ENCODE measurements at regions not wholly inside any gene's neighbourhood (a gene's known extent, or its start where the extent isn't known, plus 50 kb on each side); places are given as distances from the start of the nearest gene placed in this dataset.

DNA sequence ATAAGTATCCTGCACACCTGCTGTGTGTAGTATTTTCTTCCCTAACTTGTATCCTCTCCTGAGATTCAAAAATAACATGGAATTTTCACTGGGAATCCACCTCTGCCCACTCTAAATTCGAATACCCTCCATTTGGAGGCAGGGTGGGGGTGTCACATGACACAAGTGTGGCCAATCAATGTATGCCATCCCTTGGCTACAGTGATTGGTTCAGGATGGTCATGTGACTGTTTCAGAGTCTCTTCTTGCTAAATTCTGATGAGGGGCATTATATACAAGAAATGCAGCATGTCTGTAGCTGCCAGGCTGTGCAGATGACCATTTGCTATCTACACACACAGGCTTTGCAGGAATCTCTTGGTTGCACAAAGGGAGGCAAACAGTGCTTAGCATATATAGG lies 86.8 kb upstream of the TMEM132C start:
- H3K4me3 ChIP-seq (ENCODE audit: low read depth, low read length): no peak overlapping the region
- DNase-seq (ENCODE audit: low read depth): no peak
- TF ChIP-seq, protein P1, sequence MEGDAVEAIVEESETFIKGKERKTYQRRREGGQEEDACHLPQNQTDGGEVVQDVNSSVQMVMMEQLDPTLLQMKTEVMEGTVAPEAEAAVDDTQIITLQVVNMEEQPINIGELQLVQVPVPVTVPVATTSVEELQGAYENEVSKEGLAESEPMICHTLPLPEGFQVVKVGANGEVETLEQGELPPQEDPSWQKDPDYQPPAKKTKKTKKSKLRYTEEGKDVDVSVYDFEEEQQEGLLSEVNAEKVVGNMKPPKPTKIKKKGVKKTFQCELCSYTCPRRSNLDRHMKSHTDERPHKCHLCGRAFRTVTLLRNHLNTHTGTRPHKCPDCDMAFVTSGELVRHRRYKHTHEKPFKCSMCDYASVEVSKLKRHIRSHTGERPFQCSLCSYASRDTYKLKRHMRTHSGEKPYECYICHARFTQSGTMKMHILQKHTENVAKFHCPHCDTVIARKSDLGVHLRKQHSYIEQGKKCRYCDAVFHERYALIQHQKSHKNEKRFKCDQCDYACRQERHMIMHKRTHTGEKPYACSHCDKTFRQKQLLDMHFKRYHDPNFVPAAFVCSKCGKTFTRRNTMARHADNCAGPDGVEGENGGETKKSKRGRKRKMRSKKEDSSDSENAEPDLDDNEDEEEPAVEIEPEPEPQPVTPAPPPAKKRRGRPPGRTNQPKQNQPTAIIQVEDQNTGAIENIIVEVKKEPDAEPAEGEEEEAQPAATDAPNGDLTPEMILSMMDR (IDR thresholded peaks at IDR 0.05; ENCODE audit: insufficient read depth, low read length): no peak

DNA sequence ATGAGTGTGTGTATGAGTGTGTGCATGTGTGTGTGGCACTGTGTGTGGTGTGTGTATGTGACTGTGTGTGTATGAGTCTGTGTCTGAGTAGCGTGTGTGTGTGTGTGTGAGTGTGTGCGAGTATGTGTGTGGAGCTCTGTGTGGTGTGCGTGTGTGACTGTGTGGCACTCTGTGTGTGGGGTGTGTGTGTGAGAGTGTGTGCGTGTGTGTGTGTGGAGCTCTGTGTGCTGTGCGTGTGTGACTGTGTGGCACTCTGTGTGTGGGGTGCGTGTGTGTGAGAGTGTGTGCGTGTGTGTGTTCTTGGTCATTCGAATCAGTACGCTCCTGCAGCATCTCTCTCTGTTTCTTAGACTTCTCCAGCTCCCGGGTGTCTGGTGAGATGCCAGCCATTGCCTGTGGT lies 76.9 kb upstream of the TMEM132C start:
- no peak overlapping the region for H3K4me3 ChIP-seq (ENCODE audit: low read depth, low read length)
- TF ChIP-seq, protein P1 (IDR thresholded peaks at IDR 0.05; ENCODE audit: insufficient read depth, low read length): no peak
- no peak for DNase-seq (ENCODE audit: low read depth)

DNA sequence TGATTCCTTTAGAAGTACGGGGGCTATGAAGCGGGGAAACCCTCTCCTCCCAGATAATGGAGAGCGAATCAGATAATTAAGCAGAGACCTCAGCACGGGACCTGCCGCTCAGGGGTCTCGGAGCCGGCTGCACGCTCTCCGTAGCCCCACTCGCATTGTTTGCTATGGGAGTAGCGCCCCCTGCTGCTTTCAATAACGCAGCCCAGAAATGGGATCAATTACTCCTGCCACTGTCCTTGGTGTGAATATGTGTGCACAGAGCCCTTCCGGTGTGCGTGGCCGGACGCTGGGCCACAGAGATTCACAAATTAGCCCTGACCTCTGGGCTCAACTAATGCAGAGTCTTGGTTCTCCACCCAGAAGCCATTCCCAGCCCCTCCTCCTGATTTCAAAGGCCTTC lies 76.4 kb upstream of the TMEM132C start:
- TF ChIP-seq, protein P1 (IDR thresholded peaks at IDR 0.05; ENCODE audit: insufficient read depth, low read length): no peak
- DNase-seq (ENCODE audit: low read depth): no peak
- no peak overlapping the region for H3K4me3 ChIP-seq (ENCODE audit: low read depth, low read length)

DNA sequence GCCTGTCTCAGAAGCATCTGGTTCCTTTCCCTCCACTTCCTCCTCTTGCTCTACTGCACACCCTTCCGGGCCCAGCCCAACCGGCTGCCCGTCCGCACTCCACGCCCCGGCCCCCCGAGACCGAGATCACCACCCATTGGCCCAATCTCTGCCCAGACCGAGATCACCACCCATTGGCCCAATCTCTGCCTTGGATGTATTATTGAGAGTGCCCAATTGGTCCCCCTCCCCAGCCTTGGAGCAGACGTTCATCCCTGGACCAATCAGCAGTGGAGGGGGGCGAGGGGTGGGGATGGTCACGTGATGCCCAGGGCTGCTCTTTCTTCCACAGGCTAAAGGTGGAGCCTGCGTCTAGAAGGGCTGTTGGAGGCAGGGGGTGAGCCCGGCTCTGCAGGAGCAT lies 75.6 kb upstream of the TMEM132C start:
- no peak overlapping the region for H3K4me3 ChIP-seq (ENCODE audit: low read depth, low read length)
- TF ChIP-seq, protein P1 (IDR thresholded peaks at IDR 0.05; ENCODE audit: insufficient read depth, low read length): no peak
- DNase-seq (ENCODE audit: low read depth): no peak

DNA sequence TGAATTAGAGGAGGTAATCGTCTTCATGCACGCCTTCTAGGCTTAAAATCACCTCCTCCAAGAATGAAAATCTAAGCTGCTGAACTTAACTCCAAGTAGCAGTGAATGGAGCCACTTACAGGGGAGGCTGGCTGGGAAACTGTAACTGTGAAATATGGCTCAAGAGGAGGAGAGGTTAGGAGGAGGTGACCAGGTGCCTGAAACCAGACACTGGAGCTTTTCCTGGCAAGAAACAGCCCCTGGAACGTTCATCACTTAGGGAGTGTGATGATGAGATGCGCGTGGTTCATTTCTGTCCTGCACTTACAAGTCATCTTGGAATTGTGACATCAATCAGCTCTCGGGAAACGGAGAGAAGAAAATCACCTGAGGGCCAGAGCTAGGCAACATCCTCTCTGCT lies 62.3 kb upstream of the TMEM132C start:
- H3K4me3 ChIP-seq (ENCODE audit: low read depth, low read length): no peak overlapping the region
- no peak for DNase-seq (ENCODE audit: low read depth)
- TF ChIP-seq, protein P1 (IDR thresholded peaks at IDR 0.05; ENCODE audit: insufficient read depth, low read length): no peak

DNA sequence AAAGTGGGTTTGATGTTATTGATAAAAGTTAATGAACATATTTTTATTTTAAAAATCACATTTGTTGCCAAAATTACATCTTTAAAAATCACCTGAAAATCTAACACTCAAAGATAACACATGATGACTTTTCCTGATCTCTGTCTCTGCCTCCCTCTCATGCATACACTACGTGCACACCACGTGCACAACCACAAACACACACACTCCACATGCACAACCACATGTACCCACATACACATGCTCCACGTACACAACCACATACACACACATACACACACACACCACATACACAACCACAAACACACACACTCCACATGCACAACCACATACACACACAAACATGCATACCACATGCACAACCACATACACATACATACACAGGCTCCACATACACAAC lies 61.8 kb upstream of the TMEM132C start:
- TF ChIP-seq, protein P1 (IDR thresholded peaks at IDR 0.05; ENCODE audit: insufficient read depth, low read length): no peak
- no peak overlapping the region for H3K4me3 ChIP-seq (ENCODE audit: low read depth, low read length)
- no peak for DNase-seq (ENCODE audit: low read depth)

DNA sequence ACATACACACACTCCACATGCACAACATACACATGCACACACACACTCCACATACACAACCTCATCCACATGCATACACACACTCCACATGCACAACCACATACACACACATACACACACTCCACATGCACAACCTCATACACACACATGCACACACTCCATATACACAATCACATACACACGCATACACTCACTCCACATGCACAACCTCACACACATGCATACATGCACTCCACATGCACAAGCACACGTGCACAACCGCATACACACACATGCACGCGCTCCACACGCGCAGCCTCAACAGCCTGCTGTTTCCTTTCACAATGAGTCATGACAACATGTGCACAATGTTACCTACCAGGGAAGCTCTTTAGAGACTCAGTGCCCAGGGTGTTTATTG lies 61.2 kb upstream of the TMEM132C start:
- no peak overlapping the region for H3K4me3 ChIP-seq (ENCODE audit: low read depth, low read length)
- no peak for DNase-seq (ENCODE audit: low read depth)
- TF ChIP-seq, protein P1 (IDR thresholded peaks at IDR 0.05; ENCODE audit: insufficient read depth, low read length): no peak

Measured in fibroblast of the aortic adventitia (primary cell).